ENCODE measurements at regions not wholly inside any gene's neighbourhood (a gene's known extent, or its start where the extent isn't known, plus 50 kb on each side); places are given as distances from the start of the nearest gene placed in this dataset.

GRCh38 chr7:145978769-145979168, 137.8 kb upstream of the CNTNAP2 start:
- H3K36me3 ChIP-seq = no peaks in the 10 kb centered on the region
- no peak for DNase-seq
- no peak for TF ChIP-seq POLR2A (IDR thresholded peaks at IDR 0.05)
- no peak for TF ChIP-seq CTCF (IDR thresholded peaks at IDR 0.05)
- intact Hi-C loops (cut with DNase I; ENCODE audit: low total_unique reads) = no loop called here
- H3K4me3 ChIP-seq = no peak overlapping the region
- H3K9me3 ChIP-seq = no peaks in the 10 kb centered on the region
- H3K27ac ChIP-seq = no peak overlapping the region
- no peaks in the 10 kb centered on the region for H3K27me3 ChIP-seq
- no peaks in the 10 kb centered on the region for H3K4me1 ChIP-seq

DNA sequence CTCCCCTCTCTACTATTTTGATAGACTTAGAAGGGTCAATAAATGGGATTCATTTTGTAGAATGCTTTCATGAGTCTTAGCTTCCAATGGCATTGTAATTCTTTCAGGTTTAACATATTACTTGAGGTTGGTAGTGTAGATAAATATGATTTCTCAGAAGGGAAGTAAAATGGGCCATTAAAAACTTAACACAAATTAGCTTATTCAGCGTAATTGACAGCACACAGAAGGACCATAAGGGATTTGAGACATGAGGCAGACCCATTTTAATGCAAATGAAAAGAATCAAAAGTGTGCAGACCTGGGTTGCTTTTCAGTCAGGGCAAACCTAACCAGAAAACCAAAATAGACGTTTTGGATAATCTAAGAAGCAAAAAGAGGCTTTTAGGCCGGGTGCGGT, 156.6 kb upstream of the CNTNAP2 start:
- H3K36me3 ChIP-seq = no peaks in the 10 kb centered on the region
- H3K27me3 ChIP-seq = no peaks in the 10 kb centered on the region
- no peak for DNase-seq
- H3K9me3 ChIP-seq = no peaks in the 10 kb centered on the region
- H3K4me3 ChIP-seq = no peak overlapping the region
- no peak overlapping the region for H3K27ac ChIP-seq
- intact Hi-C loops (cut with DNase I; ENCODE audit: low total_unique reads) = no loop called here
- TF ChIP-seq CTCF (IDR thresholded peaks at IDR 0.05) = no peak
- no peaks in the 10 kb centered on the region for H3K4me1 ChIP-seq

GRCh38 chr7:145957160-145957890, 159.3 kb upstream of the CNTNAP2 start:
- no peak for TF ChIP-seq POLR2A (IDR thresholded peaks at IDR 0.05)
- TF ChIP-seq CTCF (IDR thresholded peaks at IDR 0.05) = no peak
- no peak overlapping the region for H3K4me3 ChIP-seq
- intact Hi-C loops (cut with DNase I; ENCODE audit: low total_unique reads) = no loop called here
- no peaks in the 10 kb centered on the region for H3K9me3 ChIP-seq
- no peaks in the 10 kb centered on the region for H3K27me3 ChIP-seq
- H3K27ac ChIP-seq = no peak overlapping the region
- H3K4me1 ChIP-seq = no peaks in the 10 kb centered on the region
- H3K36me3 ChIP-seq = no peaks in the 10 kb centered on the region
- no peak for DNase-seq

DNA sequence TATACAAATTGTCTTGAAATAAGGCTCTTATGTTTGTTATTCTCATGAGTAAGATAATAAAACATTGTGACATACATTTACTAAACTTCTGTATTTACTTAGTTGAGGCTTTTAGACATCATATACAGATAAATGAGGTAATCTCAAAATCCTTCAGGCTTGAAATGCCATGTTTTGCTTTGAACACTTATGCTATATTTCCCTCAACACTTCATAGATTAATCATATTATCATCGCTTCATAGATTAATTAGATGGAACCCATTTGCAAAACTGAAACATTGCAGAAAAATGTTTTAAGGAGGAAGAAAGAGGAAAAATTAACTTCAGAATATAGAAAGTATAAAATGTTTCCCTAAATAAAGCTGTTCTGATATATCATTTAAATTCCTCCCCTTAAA, 165.0 kb upstream of the CNTNAP2 start:
- no peak overlapping the region for H3K4me3 ChIP-seq
- H3K9me3 ChIP-seq = no peaks in the 10 kb centered on the region
- no peaks in the 10 kb centered on the region for H3K36me3 ChIP-seq
- intact Hi-C loops (cut with DNase I; ENCODE audit: low total_unique reads) = no loop called here
- no peak for TF ChIP-seq POLR2A (IDR thresholded peaks at IDR 0.05)
- no peak for TF ChIP-seq CTCF (IDR thresholded peaks at IDR 0.05)
- no peaks in the 10 kb centered on the region for H3K4me1 ChIP-seq
- H3K27ac ChIP-seq = no peak overlapping the region
- H3K27me3 ChIP-seq = no peaks in the 10 kb centered on the region
- no peak for DNase-seq

- Histone ChIP-seq H3K27ac (no peak overlapping the region), H3K27me3 (no peaks in the 10 kb centered on the region), H3K4me1 (no peaks in the 10 kb centered on the region), H3K36me3 (no peaks in the 10 kb centered on the region), H3K9me3 (no peaks in the 10 kb centered on the region), H3K4me3 (no peak overlapping the region)
- DNase-seq = no peak
- intact Hi-C loops (cut with DNase I; ENCODE audit: low total_unique reads) = no loop called here
- TF ChIP-seq POLR2A (IDR thresholded peaks at IDR 0.05) (no peak), CTCF (IDR thresholded peaks at IDR 0.05) (no peak)
These were observed 187.7 kb upstream of the CNTNAP2 start for GRCh38 chr7:145928937-145929336.
